GM04504 (cell line): ENCODE measurements at regions not wholly inside any gene's neighbourhood (a gene's known extent, or its start where the extent isn't known, plus 50 kb on each side); places are given as distances from the start of the nearest gene placed in this dataset.

Experiments used
- DNase-seq: peaks from one replicate; pipeline ENCODE4 v3.0.0-alpha.2; 2012; ENCODE audit warnings: low read depth

GRCh38 chr18:25873833-25874232 is 216.6 kb downstream of the SS18 start:
- no peak for DNase-seq

- DNase-seq = no peak
Measured at GRCh38 chr18:25866331-25866730, 224.1 kb downstream of the SS18 start.

GRCh38 chr18:25862881-25863600 is 227.4 kb downstream of the SS18 start:
- peak; percentile 12 for DNase-seq

GRCh38 chr18:25853691-25854433 is 236.6 kb downstream of the SS18 start:
- no peak for DNase-seq

- no peak for DNase-seq
Measured at GRCh38 chr18:25843791-25844190, 246.6 kb downstream of the SS18 start.

GRCh38 chr18:25842665-25843064 is 247.7 kb downstream of the SS18 start:
- no peak for DNase-seq

GRCh38 chr18:25834061-25834460 is 256.4 kb downstream of the SS18 start:
- DNase-seq = no peak

- DNase-seq = peak; percentile 47
Measured at GRCh38 chr18:25832001-25832604, 258.3 kb downstream of the SS18 start.

- DNase-seq = no peak
Measured at GRCh38 chr18:25831301-25831701, 259.1 kb downstream of the SS18 start.

GRCh38 chr18:25830787-25831186 is 259.6 kb downstream of the SS18 start:
- peak; percentile 61 for DNase-seq

- DNase-seq = no peak
Measured at GRCh38 chr18:25827961-25828561, 262.4 kb downstream of the SS18 start.

GRCh38 chr18:25827228-25827627 is 263.2 kb downstream of the SS18 start:
- DNase-seq = no peak

GRCh38 chr18:25826823-25827222 is 263.6 kb downstream of the SS18 start:
- DNase-seq = no peak

GRCh38 chr18:25825979-25826776 is 264.2 kb downstream of the SS18 start:
- DNase-seq = no peak

GRCh38 chr18:25825056-25825455 is 265.4 kb downstream of the SS18 start:
- no peak for DNase-seq

GRCh38 chr18:25819746-25820363 is 270.6 kb downstream of the SS18 start:
- DNase-seq = no peak

- no peak for DNase-seq
Measured at GRCh38 chr18:25818505-25818904, 271.9 kb downstream of the SS18 start.

- no peak for DNase-seq
Measured at GRCh38 chr18:25817546-25818237, 272.7 kb downstream of the SS18 start.

GRCh38 chr18:25815659-25816058 is 274.8 kb downstream of the SS18 start:
- DNase-seq = no peak

- DNase-seq = no peak
Measured at GRCh38 chr18:25814841-25815458, 275.5 kb downstream of the SS18 start.
